ENCODE measurements at regions not wholly inside any gene's neighbourhood (a gene's known extent, or its start where the extent isn't known, plus 50 kb on each side); places are given as distances from the start of the nearest gene placed in this dataset.

GRCh38 chr7:119167431-119167830 is 942.9 kb downstream of the ANKRD7 start:
- H3K4me1 ChIP-seq: no peaks in the 10 kb centered on the region
- FAIRE-seq (no peak), DNase-seq (ENCODE audit: low read depth in 1 of 2, low spot score in 1 of 2) (no peak), ATAC-seq (no peak)
- no peak overlapping the region for H3K4me2 ChIP-seq
- WGBS (ENCODE audit: missing lambda C conversion rate): 6% methylated on average over 1 of the region's 1 CpG
- peaks cover 4% of the 10 kb centered on the region; the same call in 1 of the 3 replicates for H3K9me3 ChIP-seq
- H3K27ac ChIP-seq: no peak overlapping the region
- H3K4me3 ChIP-seq: no peak overlapping the region
- ChIA-PET POLR2A (no interaction called here), CTCF (no interaction called here)
- TF ChIP-seq CBX2 (IDR thresholded peaks at IDR 0.05; ENCODE audit: borderline replicate concordance, low read depth): no peak
- TF ChIP-seq HEYL (CRISPR knock-in tag; IDR thresholded peaks at IDR 0.05): no peak
- TF ChIP-seq MAX (IDR thresholded peaks at IDR 0.05): no peak
- TF ChIP-seq CTCF (IDR thresholded peaks at IDR 0.05): no peak
- no peak for TF ChIP-seq ATOH8 (CRISPR knock-in tag; IDR thresholded peaks at IDR 0.05; ENCODE audit: low read depth)
- no peak for TF ChIP-seq ESRRA (IDR thresholded peaks at IDR 0.05; ENCODE audit: borderline replicate concordance, low read length)

GRCh38 chr7:119172043-119172442 is 947.5 kb downstream of the ANKRD7 start:
- CTCF ChIA-PET: no interaction called here
- no peak overlapping the region for H3K4me3 ChIP-seq
- 30% methylated on average over 5 of the region's 5 CpGs for WGBS (ENCODE audit: missing lambda C conversion rate)
- H3K4me1 ChIP-seq: no peaks in the 10 kb centered on the region
- FAIRE-seq (no peak), ATAC-seq (no peak), DNase-seq (ENCODE audit: low read depth in 1 of 2, low spot score in 1 of 2) (no peak)
- POLR2A ChIA-PET: no interaction called here
- H3K9me3 ChIP-seq: peaks cover 4% of the 10 kb centered on the region; the same call in 1 of the 3 replicates
- H3K27ac ChIP-seq: no peak overlapping the region
- no peak for TF ChIP-seq PBX3 (IDR thresholded peaks at IDR 0.05)
- no peak for TF ChIP-seq E2F6 (IDR thresholded peaks at IDR 0.05; ENCODE audit: borderline replicate concordance, low read depth)
- no peak for TF ChIP-seq REST (IDR thresholded peaks at IDR 0.05)
- no peak for TF ChIP-seq HDAC2 (IDR thresholded peaks at IDR 0.05)
- H3K4me2 ChIP-seq: no peak overlapping the region

GRCh38 chr7:119175911-119176627 is 951.6 kb downstream of the ANKRD7 start:
- H3K4me1 ChIP-seq: no peaks in the 10 kb centered on the region
- DNase-seq (ENCODE audit: low read depth in 1 of 2, low spot score in 1 of 2) (peak; percentile 2 to 78), ATAC-seq (peak in 1 of 2 experiments; percentile 55; a peak in 2 of 6 replicates), FAIRE-seq (no peak)
- POLR2A ChIA-PET: no interaction called here
- no peaks in the 10 kb centered on the region for H3K9me3 ChIP-seq
- CTCF ChIA-PET: interaction anchor here (1.4 kb wide), 1 partner anchor 21 kb away, joined by 4 read pairs; no protein-coding TSS in a partner anchor
- no peak overlapping the region for H3K4me3 ChIP-seq
- TF ChIP-seq RAD21 (conservative IDR thresholded peaks at IDR 0.05 in 1 of 2, IDR thresholded peaks at IDR 0.05 in 1 of 2) (peak; percentile 62 to 69), CTCF (IDR thresholded peaks at IDR 0.05) (peak; percentile 67), HOXB13 (CRISPR knock-in tag; IDR thresholded peaks at IDR 0.05; ENCODE audit: low read depth) (no peak), SMC3 (IDR thresholded peaks at IDR 0.05) (peak; percentile 57), ATOH8 (CRISPR knock-in tag; IDR thresholded peaks at IDR 0.05; ENCODE audit: low read depth) (no peak), MAX (IDR thresholded peaks at IDR 0.05) (no peak), HES2 (IDR thresholded peaks at IDR 0.05) (no peak)
- no peak overlapping the region for H3K27ac ChIP-seq
- 5% methylated on average over 6 of the region's 6 CpGs for WGBS (ENCODE audit: missing lambda C conversion rate)
- no peak overlapping the region for H3K4me2 ChIP-seq
